Activated CD4-positive, alpha-beta T cell treated with anti-CD3 and anti-CD28 coated beads, Interleukin-10, Interleukin-2, amounts not matched to agents 100 ng/mL and 50 ng/mL, durations not matched to agents 16 hours and 8 hours (primary cell): ENCODE measurements at regions not wholly inside any gene's neighbourhood (a gene's known extent, or its start where the extent isn't known, plus 50 kb on each side); places are given as distances from the start of the nearest gene placed in this dataset.
"Not testable (repeated sequence)": the region's sequence is repeated elsewhere in the genome, so short reads cannot be mapped to it uniquely, and the experiment has no call there.

Source experiments
- DNase-seq: peaks from one replicate; pipeline ENCODE4 v3.0.0-alpha.2; 2020

DNA sequence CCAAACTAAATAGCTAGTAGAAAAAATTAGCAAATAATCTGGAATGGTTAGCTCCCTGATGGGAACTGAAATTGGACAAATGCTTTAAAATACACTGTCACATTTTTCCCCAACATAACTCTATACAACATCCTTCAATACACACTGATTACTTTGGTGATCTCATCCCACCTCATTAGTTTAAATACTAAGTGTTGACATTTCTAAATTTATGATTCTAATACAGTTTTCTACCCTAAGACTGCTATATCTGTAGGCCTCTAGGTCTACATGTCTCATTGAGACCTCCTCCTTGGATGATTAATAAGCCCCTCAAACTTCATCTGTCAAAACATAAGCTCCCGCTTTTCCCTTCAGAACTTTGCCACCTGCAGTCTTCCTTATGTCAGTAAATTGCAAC lies 80.7 kb upstream of the SLITRK5 start:
- DNase-seq, result no peak

DNA sequence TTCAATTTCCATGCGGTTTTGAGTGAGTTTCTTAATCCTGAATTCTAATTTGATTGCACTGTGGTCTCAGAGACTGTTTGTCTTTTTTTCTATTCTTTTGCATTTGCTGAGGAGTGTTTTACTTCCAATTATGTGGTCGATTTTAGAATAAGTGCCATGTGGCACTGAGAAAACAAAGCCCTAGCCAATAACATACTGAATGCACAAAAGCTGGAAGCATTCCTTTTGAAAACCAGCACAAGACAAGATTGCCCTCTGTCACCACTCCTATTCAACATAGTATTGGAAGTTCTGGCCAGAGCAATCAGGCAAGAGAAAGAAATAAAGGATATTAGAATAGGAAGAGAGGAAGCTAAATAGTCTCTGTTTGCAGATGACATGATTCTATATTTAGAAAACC lies 66.7 kb upstream of the SLITRK5 start:
- DNase-seq, result not testable (repeated sequence)

DNA sequence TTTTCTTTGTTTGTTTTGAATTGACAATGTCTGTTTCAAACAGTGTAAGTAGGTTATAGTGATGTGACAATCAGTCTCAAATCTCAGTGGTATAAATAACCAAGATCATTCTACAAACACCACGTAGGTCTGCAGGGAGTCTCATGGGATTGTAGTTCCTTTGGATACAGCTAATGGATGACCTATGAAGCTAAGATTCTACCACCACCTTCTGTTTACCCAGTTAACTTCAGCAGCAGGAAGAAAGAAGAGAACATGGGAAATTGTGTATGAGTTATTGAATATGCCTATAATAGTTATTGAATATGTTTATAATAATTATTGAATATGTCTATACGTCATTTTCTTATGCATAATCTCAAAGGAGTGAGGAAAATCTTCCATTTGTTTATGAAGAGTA lies 63.9 kb upstream of the SLITRK5 start:
- DNase-seq, result no peak

DNA sequence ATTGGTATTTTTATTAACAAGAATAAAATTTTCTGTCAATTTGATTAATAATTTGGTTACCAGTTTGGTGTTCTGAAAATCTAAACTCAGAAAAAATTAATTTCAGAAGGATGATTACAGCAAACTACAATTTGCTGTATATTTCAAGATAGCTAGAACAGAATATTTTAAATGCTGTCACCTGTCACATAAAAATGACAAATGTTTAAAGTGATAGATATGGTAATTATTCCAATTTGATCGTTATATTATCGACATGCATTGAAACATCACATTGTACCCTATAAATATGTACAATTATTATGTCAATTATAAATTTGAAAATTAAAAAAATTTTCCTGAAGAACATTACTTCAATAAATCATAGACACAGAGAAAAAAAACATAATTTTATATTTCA lies 56.9 kb upstream of the SLITRK5 start:
- DNase-seq, result no peak
